Activated CD8-positive, alpha-beta T cell treated with anti-CD3 and anti-CD28 coated beads, Interleukin-2, amount 10 ng/mL, durations not matched to agents 7 days and 5 days (primary cell): ENCODE measurements at regions not wholly inside any gene's neighbourhood (a gene's known extent, or its start where the extent isn't known, plus 50 kb on each side); places are given as distances from the start of the nearest gene placed in this dataset.

Source experiments
- ATAC-seq: fragments of 150-1000 bp; cut with Tn5 transposase; one replicate; pipeline ENCODE4 v1.10.0; 2021; ENCODE audit warnings: moderate library complexity
- CTCF ChIA-PET: fragments of 350-600 bp; sonication (Branson Sonifier 250); formaldehyde crosslinking; loops from one replicate; lab custom pipeline; 2021; ENCODE audit warnings: antibody characterized with exemption; lab: Charles Lee
- POLR2A ChIA-PET: fragments of 350-600 bp; sonication (Branson Sonifier 250); formaldehyde crosslinking; loops from one replicate; lab custom pipeline; 2021; ENCODE audit warnings: antibody characterized with exemption; lab: Charles Lee
- DNase-seq: peaks from one replicate; pipeline ENCODE4 v3.0.0-alpha.2; 2020
- H3K27ac Mint-ChIP-seq: one replicate; pipeline ENCODE4 v1.8.0; 2021; ENCODE audit warnings: mild to moderate bottlenecking, mixed read lengths
- H3K27me3 Mint-ChIP-seq: one replicate; pipeline ENCODE4 v1.8.0; 2021; ENCODE audit warnings: low read depth, mixed read lengths
- H3K36me3 Mint-ChIP-seq: one replicate; pipeline ENCODE4 v1.8.0; 2021; ENCODE audit warnings: low read depth, mixed read lengths
- H3K4me1 Mint-ChIP-seq: one replicate; pipeline ENCODE4 v1.8.0; 2021; ENCODE audit warnings: low read depth, mixed read lengths
- H3K4me3 Mint-ChIP-seq: one replicate; pipeline ENCODE4 v1.8.0; 2021; ENCODE audit warnings: mild to moderate bottlenecking, mixed read lengths
- H3K9me3 Mint-ChIP-seq: one replicate; pipeline ENCODE4 v1.8.0; 2022; ENCODE audit warnings: mixed read lengths; ENCODE audit not compliant: insufficient read depth

DNA sequence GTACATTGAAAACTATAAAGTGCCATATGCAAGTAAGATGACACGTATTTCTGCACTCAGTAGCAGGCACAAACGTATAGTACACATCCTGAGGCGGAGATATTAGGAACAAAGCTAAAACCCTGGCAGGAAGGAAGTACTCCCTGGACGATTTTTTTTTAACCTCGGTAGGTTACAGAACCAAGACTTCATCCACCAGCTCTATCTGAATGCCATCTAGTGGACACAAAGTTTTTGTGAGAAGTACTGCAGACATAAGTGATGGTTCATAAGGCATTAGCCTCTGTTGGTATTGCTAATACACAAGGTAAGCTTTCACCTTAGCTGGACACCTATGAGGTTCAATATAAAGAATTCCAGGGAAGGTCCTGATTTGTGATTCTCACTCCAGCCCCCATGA, 83.0 kb upstream of the CCDC196 start:
- Mint-ChIP-seq H3K27ac (no peak overlapping the region), H3K4me1 (no peaks in the 10 kb centered on the region), H3K9me3 (no peaks in the 10 kb centered on the region), H3K36me3 (no peaks in the 10 kb centered on the region), H3K27me3 (peaks cover 2% of the 10 kb centered on the region), H3K4me3 (no peak overlapping the region)
- ATAC-seq: peak; percentile 57
- no peak for DNase-seq
- POLR2A ChIA-PET: no interaction called here
- CTCF ChIA-PET: interaction anchor here (0.6 to 6.0 kb wide), 22 partner anchors 8 to 1239 kb away, joined by 3 to 95 read pairs (median 4); partner anchors contain the start of gene GPHN

DNA sequence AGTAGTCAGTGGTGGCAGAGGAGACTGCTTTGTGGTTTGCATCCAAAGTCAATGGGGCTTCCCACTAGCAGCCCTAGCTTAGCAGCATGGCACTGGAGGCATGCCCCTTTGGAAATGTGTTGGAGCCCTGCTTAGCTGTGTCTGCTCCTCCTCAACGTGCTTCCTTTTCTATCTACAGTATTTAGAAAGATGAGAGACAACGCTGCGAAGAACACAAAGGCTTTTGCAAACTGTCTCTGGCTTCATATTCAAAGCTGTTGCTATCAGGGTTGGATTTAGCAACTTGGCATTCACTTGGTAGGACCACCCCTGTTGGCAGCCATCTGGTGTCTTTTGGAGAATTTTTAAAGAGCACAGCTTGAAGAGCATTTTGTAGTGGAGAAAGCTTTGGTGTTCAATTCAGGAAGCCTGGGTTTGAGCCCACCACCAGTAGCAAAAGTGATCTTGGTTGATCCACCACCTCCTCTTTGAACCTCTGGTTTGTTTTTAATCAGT, 82.1 kb upstream of the CCDC196 start:
- no peaks in the 10 kb centered on the region for H3K4me1 Mint-ChIP-seq
- no peaks in the 10 kb centered on the region for H3K9me3 Mint-ChIP-seq
- H3K4me3 Mint-ChIP-seq: no peak overlapping the region
- CTCF ChIA-PET: interaction anchor here (1.0 to 6.0 kb wide), 9 partner anchors 9 to 717 kb away, joined by 3 to 95 read pairs (median 4); no protein-coding TSS in a partner anchor
- ATAC-seq (no peak), DNase-seq (no peak)
- POLR2A ChIA-PET: no interaction called here
- no peaks in the 10 kb centered on the region for H3K36me3 Mint-ChIP-seq
- no peak overlapping the region for H3K27ac Mint-ChIP-seq
- H3K27me3 Mint-ChIP-seq: peaks cover 3% of the 10 kb centered on the region

DNA sequence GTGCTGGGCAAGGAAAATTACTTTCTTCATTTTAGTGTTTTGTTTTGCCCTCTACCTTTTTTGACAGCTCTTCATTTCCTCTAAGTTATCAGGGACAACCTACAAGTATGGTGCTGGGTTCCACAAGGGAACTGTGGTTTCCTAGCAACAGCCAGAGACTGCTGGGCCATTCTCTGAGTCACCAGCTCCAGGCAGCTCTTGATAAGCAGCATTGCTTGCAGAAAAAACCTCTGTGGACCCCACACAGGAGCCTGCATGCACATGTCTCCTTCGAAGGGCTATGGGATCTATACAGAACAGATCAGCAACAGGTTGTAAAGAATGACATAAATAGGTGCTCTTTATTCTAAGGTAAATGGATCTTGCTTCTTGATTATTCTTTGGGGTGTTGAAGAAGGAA, 81.0 kb upstream of the CCDC196 start:
- no peak overlapping the region for H3K27ac Mint-ChIP-seq
- CTCF ChIA-PET: interaction anchor here (2.7 to 6.0 kb wide), 2 partner anchors 10 to 45 kb away, joined by 21 to 95 read pairs; no protein-coding TSS in a partner anchor
- no peaks in the 10 kb centered on the region for H3K36me3 Mint-ChIP-seq
- POLR2A ChIA-PET: interaction anchor here (1.0 kb wide), 1 partner anchor 16 kb away, joined by 4 read pairs; no protein-coding TSS in a partner anchor
- H3K27me3 Mint-ChIP-seq: peaks cover 3% of the 10 kb centered on the region
- ATAC-seq (no peak), DNase-seq (no peak)
- no peak overlapping the region for H3K4me3 Mint-ChIP-seq
- no peaks in the 10 kb centered on the region for H3K4me1 Mint-ChIP-seq
- H3K9me3 Mint-ChIP-seq: no peaks in the 10 kb centered on the region

DNA sequence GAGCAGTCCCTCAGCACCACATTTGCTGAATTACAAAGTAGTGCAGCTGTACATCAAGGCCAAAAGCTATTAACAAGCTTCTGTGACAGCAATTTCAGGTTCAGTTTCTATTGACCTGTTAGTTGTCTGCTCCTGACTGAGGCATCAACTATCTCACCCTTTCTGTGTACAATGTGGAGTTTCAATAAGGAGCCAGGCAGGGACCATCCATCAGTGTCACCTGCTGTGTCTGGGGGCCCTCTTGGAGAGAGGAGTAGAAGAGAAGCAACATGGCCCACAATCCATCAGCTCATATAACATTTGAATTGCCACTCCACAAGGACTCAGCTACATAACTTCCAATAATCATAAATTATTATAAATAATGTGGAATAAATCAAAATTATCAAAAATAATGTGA, 72.3 kb upstream of the CCDC196 start:
- Mint-ChIP-seq H3K27ac (no peak overlapping the region), H3K9me3 (no peaks in the 10 kb centered on the region), H3K4me3 (no peak overlapping the region), H3K27me3 (peaks cover 2% of the 10 kb centered on the region), H3K36me3 (no peaks in the 10 kb centered on the region), H3K4me1 (no peaks in the 10 kb centered on the region)
- no peak for ATAC-seq
- no peak for DNase-seq
- ChIA-PET POLR2A (no interaction called here), CTCF (interaction anchor here (1.2 kb wide), 1 partner anchor 55 kb away, joined by 5 read pairs; no protein-coding TSS in a partner anchor)

DNA sequence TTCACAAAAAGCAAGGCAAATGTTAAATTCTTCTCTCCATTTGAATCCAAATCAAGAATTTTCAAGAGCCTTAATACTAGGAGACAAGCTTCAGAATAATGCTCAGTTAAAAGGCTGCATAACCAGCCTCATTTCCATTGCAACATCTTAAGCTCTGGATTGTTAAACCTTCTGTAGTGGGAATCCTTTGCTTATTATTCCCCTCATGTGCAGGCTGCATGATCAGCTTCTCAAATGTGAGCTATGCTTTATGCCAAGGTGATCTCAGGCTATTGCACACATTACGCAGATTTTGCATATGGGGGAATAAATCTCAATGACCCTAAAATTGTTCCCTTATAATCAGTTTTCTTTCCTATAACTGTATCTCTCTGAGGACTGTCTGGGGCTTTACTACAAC, 71.7 kb upstream of the CCDC196 start:
- H3K4me1 Mint-ChIP-seq: no peaks in the 10 kb centered on the region
- no peak overlapping the region for H3K27ac Mint-ChIP-seq
- CTCF ChIA-PET: interaction anchor here (1.2 kb wide), 1 partner anchor 55 kb away, joined by 5 read pairs; no protein-coding TSS in a partner anchor

DNA sequence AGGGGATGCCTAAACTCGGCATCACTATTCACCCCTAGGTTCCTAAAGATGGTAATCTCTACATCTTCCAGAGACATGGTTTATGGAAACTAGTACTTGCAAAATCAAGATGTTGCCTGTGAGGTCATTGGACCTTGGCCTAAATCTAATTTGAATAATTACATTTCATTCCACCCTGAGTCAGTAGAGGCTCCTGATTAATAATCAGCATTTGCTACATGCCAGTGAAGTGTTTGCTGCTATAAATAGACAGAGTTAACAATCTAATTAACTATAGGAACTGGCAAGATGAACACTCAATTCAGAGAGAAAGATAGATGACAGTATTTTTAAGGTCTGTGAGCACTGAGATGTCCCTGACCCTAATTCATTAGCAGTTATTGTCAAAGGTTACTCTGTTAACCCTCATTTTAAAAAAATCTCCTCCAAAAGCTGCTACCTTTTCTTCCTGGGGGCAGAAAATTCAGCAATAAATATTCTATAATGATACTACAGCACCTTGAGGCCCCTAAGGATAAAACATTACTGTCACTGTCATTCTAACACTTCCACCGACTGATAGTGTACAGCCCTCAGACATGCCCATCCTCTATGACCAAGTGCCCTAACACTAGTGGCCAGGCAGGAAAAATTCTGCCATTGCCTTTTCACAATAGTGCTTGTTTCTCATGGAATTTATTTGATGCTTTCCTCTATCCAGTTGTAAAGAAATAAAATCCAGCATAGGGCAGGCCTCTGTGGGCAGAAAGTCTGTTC, 65.7 kb upstream of the CCDC196 start:
- H3K27ac Mint-ChIP-seq: no peak overlapping the region
- no peak overlapping the region for H3K4me3 Mint-ChIP-seq
- CTCF ChIA-PET: no interaction called here
- no peaks in the 10 kb centered on the region for H3K36me3 Mint-ChIP-seq
- H3K27me3 Mint-ChIP-seq: peaks cover 2% of the 10 kb centered on the region
- ATAC-seq: no peak
- no peak for DNase-seq
- POLR2A ChIA-PET: no interaction called here
- H3K4me1 Mint-ChIP-seq: no peaks in the 10 kb centered on the region
- H3K9me3 Mint-ChIP-seq: no peaks in the 10 kb centered on the region

More for the DNA sequence above, 71.7 kb upstream of the CCDC196 start:
- ATAC-seq (no peak), DNase-seq (no peak)
- Mint-ChIP-seq H3K4me3 (no peak overlapping the region), H3K27me3 (no peaks in the 10 kb centered on the region), H3K9me3 (no peaks in the 10 kb centered on the region), H3K36me3 (no peaks in the 10 kb centered on the region)
- POLR2A ChIA-PET: no interaction called here

- ATAC-seq (no peak), DNase-seq (no peak)
- Mint-ChIP-seq H3K4me1 (no peaks in the 10 kb centered on the region), H3K4me3 (no peak overlapping the region), H3K27me3 (peaks cover 2% of the 10 kb centered on the region), H3K27ac (no peak overlapping the region), H3K36me3 (no peaks in the 10 kb centered on the region), H3K9me3 (no peaks in the 10 kb centered on the region)
- ChIA-PET CTCF (no interaction called here), POLR2A (no interaction called here)
Measured at GRCh38 chr14:66421990-66422946, 63.9 kb upstream of the CCDC196 start.

DNA sequence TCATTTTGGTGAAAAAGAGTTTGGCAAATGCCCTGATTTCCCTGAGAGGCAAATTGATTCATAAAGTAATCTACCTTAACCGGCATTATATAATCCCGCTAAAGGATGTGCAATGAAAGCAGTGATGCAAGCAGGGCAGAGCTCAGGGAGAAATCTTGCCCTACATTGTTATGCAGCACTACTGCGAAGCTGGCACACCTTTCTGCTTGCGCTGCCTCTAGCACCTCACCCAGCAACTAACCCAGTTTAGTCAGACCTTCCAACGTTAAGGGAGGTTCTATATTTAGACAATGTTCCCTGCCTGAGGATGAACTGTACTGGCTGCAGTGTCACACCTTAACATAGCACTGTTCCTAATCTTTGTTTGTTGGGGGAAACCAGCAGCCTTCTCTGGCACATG, 60.8 kb upstream of the CCDC196 start:
- DNase-seq: no peak
- Mint-ChIP-seq H3K36me3 (no peaks in the 10 kb centered on the region), H3K27me3 (peaks cover 2% of the 10 kb centered on the region), H3K9me3 (no peaks in the 10 kb centered on the region), H3K4me3 (no peak overlapping the region), H3K27ac (no peak overlapping the region), H3K4me1 (no peaks in the 10 kb centered on the region)
- ChIA-PET POLR2A (no interaction called here), CTCF (interaction anchor here (1.5 kb wide), 1 partner anchor 23 kb away, joined by 4 read pairs; no protein-coding TSS in a partner anchor)
- no peak for ATAC-seq

GRCh38 chr14:66426451-66426850, 59.7 kb upstream of the CCDC196 start:
- Mint-ChIP-seq H3K9me3 (no peaks in the 10 kb centered on the region), H3K27ac (no peak overlapping the region), H3K4me3 (no peak overlapping the region), H3K36me3 (no peaks in the 10 kb centered on the region), H3K27me3 (peaks cover 2% of the 10 kb centered on the region), H3K4me1 (no peaks in the 10 kb centered on the region)
- ATAC-seq: no peak
- ChIA-PET CTCF (no interaction called here), POLR2A (no interaction called here)
- DNase-seq: no peak

DNA sequence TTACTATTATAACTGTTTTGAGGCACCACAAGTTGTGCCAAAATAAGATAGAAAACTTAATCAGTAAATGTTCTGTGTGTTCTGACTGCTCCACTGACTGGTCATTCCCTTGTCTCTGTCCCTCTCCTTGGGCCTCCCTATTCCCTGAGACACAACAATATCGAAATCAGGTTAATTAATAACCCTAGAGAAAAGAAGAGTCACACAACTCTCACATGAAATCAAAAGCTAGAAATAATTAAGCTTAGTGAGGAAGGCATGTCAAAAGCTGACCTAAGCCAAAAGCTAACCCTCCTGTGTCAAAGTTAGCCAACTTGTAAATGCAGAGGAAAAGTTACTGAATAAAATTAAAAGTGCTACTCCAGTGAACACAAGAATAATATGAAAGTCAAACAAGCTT, 53.8 kb upstream of the CCDC196 start:
- Mint-ChIP-seq H3K4me1 (no peaks in the 10 kb centered on the region), H3K36me3 (no peaks in the 10 kb centered on the region), H3K27me3 (no peaks in the 10 kb centered on the region), H3K4me3 (no peak overlapping the region), H3K9me3 (no peaks in the 10 kb centered on the region), H3K27ac (no peak overlapping the region)
- POLR2A ChIA-PET: no interaction called here
- CTCF ChIA-PET: no interaction called here
- DNase-seq (no peak), ATAC-seq (no peak)

DNA sequence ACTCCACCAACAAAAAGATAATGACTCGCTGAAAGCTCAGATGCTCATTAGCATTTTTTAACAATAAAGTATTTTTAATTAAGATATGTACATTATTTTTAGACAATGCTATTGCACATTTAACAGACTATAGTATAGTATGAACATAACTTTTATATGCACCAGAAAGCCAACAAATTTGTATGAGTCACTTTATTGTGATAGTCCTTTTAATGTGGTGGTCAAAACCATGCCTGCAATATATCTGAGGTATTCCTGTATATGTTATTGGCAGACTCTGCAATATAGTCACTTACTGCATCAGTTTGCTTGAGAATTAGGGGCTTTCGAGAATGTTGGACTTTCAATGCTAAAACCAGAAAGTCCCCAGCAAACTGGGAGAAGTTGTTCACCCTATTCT, 51.7 kb upstream of the CCDC196 start:
- ChIA-PET CTCF (interaction anchor here (1.0 kb wide), 1 partner anchor 31 kb away, joined by 3 read pairs; no protein-coding TSS in a partner anchor), POLR2A (no interaction called here)
- no peak for DNase-seq
- Mint-ChIP-seq H3K27ac (no peak overlapping the region), H3K4me3 (no peak overlapping the region), H3K4me1 (no peaks in the 10 kb centered on the region), H3K27me3 (no peaks in the 10 kb centered on the region), H3K9me3 (peaks cover 5% of the 10 kb centered on the region), H3K36me3 (no peaks in the 10 kb centered on the region)
- ATAC-seq: no peak
